ENCODE measurements at regions not wholly inside any gene's neighbourhood (a gene's known extent, or its start where the extent isn't known, plus 50 kb on each side); places are given as distances from the start of the nearest gene placed in this dataset.

DNA sequence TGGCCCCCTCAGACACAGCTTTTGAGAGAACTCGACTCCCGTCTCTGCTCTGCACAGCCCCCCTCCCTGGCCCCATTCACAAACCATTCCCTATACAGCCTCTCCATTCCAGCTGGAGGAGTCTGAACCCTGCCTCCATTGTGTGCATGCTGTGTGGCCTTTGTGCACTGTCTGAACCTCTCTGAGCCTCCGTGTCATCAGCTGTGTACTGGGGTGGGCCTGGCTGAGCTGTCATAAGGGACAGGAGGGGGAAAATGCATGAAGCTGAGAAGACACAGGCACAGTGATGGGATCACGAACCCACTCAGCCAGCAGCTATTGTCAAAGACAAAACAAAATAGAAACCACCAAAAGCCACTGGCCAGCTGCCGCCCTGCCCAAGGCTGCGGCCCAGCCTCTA is 130.8 kb downstream of the RFLNA start:
- TF ChIP-seq, protein P1, sequence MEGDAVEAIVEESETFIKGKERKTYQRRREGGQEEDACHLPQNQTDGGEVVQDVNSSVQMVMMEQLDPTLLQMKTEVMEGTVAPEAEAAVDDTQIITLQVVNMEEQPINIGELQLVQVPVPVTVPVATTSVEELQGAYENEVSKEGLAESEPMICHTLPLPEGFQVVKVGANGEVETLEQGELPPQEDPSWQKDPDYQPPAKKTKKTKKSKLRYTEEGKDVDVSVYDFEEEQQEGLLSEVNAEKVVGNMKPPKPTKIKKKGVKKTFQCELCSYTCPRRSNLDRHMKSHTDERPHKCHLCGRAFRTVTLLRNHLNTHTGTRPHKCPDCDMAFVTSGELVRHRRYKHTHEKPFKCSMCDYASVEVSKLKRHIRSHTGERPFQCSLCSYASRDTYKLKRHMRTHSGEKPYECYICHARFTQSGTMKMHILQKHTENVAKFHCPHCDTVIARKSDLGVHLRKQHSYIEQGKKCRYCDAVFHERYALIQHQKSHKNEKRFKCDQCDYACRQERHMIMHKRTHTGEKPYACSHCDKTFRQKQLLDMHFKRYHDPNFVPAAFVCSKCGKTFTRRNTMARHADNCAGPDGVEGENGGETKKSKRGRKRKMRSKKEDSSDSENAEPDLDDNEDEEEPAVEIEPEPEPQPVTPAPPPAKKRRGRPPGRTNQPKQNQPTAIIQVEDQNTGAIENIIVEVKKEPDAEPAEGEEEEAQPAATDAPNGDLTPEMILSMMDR (IDR thresholded peaks at IDR 0.05), result no peak
- TF ChIP-seq POLR2A (IDR thresholded peaks at IDR 0.05), result no peak

Measured in thyroid gland (tissue), 4 donors.